ENCODE measurements at regions not wholly inside any gene's neighbourhood (a gene's known extent, or its start where the extent isn't known, plus 50 kb on each side); places are given as distances from the start of the nearest gene placed in this dataset.

DNA sequence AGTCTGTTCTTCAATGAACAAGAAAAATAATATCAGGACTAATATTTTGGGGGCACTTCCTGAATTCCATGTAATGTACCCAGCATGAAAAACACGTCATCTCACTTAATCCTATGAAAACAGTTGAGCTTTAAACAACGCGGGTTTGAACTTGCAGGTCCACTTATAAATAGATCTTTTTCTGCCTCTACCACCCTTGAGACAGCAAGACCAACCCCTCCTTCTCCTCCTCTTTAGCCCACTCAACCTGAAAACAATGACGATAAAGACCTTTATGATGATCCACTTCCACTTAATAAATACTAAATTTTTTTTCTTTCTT is 203.9 kb upstream of the KRR1 start:
- TF ChIP-seq HOXA7 (CRISPR knock-in tag; IDR thresholded peaks at IDR 0.05) (no peak), SREBF2 (IDR thresholded peaks at IDR 0.05) (no peak), POLR2A (IDR thresholded peaks at IDR 0.05; ENCODE audit: low read length) (no peak), MAZ (IDR thresholded peaks at IDR 0.05; ENCODE audit: borderline replicate concordance, low read depth, low read length) (no peak), EP300 (IDR thresholded peaks at IDR 0.05) (no peak), JUN (IDR thresholded peaks at IDR 0.05) (no peak), RAD21 (conservative IDR thresholded peaks at IDR 0.05 in 1 of 2, IDR thresholded peaks at IDR 0.05 in 1 of 2) (no peak), ZNF302 (CRISPR knock-in tag; IDR thresholded peaks at IDR 0.05) (no peak), MAFK (IDR thresholded peaks at IDR 0.05; ENCODE audit: partially characterized antibody) (no peak), SMC3 (IDR thresholded peaks at IDR 0.05) (no peak)
- TF ChIP-seq, protein P1, sequence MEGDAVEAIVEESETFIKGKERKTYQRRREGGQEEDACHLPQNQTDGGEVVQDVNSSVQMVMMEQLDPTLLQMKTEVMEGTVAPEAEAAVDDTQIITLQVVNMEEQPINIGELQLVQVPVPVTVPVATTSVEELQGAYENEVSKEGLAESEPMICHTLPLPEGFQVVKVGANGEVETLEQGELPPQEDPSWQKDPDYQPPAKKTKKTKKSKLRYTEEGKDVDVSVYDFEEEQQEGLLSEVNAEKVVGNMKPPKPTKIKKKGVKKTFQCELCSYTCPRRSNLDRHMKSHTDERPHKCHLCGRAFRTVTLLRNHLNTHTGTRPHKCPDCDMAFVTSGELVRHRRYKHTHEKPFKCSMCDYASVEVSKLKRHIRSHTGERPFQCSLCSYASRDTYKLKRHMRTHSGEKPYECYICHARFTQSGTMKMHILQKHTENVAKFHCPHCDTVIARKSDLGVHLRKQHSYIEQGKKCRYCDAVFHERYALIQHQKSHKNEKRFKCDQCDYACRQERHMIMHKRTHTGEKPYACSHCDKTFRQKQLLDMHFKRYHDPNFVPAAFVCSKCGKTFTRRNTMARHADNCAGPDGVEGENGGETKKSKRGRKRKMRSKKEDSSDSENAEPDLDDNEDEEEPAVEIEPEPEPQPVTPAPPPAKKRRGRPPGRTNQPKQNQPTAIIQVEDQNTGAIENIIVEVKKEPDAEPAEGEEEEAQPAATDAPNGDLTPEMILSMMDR (IDR thresholded peaks at IDR 0.05) = no peak
